ENCODE measurements at regions not wholly inside any gene's neighbourhood (a gene's known extent, or its start where the extent isn't known, plus 50 kb on each side); places are given as distances from the start of the nearest gene placed in this dataset.
"Not testable (repeated sequence)": the region's sequence is repeated elsewhere in the genome, so short reads cannot be mapped to it uniquely, and the experiment has no call there.

DNA sequence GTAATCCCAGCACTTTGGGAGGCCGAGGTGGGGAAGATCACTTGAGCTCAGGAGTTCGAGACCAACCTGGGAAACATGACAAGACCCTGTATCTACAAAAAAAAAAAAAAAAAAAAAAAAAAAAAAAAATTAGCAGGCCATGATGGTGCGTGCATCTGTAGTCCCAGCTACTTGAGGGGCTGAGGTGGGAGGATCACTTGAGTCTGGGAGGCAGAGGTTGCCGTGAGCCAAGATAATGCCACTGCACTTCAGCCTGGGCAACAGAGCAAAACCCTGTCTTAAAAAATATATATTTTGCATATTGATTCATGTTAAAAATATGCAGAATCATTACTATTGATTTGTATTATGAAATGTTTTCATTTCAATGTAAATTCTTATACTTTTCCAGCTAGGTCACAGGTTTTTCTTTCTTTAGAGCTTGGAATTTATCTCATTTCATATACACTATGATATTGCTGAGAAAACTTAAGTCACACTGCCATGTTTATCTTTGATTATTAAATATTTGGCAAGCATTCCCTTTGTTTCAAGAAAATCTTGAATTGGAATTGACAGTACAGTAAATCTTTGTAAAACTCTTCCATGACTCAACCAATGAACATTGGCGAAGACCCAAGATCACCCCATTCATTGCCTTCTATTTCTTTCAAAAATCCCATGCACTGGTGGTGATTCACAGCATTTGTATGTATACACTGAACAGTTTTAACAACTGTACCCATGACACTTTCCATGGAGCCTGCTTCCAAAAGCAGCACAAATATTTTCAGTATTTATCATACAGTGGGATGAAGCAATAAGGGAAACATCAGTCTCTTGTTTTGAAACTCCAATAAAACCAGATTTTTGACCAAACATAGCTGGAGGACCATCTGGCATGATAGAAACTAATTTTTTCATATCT, 83.5 kb upstream of the TNRC6A start:
- no peaks in the 10 kb centered on the region for H3K9me3 Mint-ChIP-seq
- no peaks in the 10 kb centered on the region for H3K36me3 Mint-ChIP-seq
- H3K4me1 Mint-ChIP-seq (ENCODE audit: unreplicated experiment), result no peaks in the 10 kb centered on the region
- H3K4me3 Mint-ChIP-seq, result no peak overlapping the region
- H3K27ac Mint-ChIP-seq, result no peak overlapping the region
- no peaks in the 10 kb centered on the region for H3K27me3 Mint-ChIP-seq
- TF ChIP-seq, protein P1, sequence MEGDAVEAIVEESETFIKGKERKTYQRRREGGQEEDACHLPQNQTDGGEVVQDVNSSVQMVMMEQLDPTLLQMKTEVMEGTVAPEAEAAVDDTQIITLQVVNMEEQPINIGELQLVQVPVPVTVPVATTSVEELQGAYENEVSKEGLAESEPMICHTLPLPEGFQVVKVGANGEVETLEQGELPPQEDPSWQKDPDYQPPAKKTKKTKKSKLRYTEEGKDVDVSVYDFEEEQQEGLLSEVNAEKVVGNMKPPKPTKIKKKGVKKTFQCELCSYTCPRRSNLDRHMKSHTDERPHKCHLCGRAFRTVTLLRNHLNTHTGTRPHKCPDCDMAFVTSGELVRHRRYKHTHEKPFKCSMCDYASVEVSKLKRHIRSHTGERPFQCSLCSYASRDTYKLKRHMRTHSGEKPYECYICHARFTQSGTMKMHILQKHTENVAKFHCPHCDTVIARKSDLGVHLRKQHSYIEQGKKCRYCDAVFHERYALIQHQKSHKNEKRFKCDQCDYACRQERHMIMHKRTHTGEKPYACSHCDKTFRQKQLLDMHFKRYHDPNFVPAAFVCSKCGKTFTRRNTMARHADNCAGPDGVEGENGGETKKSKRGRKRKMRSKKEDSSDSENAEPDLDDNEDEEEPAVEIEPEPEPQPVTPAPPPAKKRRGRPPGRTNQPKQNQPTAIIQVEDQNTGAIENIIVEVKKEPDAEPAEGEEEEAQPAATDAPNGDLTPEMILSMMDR (conservative IDR thresholded peaks at IDR 0.05), result no peak
- no peak for DNase-seq (ENCODE audit: extremely low spot score, unreplicated experiment)

DNA sequence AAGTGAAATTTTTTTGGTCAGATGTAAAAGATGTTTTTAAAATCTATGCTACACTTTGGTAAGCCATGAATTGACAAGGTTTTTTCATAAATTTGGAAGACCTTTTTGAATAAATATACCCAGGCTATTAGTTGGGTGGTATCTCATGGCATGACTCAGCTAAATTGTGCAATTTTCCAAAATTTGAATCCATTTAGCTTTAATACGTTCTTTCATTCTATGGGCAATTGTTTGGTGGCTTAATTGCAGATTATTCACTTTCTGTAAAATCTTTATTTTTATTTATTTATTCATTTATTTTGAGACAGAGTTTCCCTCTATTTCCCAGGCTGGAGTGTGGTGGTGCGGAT, 82.8 kb upstream of the TNRC6A start:
- Mint-ChIP-seq H3K9me3 (no peaks in the 10 kb centered on the region), H3K36me3 (no peaks in the 10 kb centered on the region)

DNA sequence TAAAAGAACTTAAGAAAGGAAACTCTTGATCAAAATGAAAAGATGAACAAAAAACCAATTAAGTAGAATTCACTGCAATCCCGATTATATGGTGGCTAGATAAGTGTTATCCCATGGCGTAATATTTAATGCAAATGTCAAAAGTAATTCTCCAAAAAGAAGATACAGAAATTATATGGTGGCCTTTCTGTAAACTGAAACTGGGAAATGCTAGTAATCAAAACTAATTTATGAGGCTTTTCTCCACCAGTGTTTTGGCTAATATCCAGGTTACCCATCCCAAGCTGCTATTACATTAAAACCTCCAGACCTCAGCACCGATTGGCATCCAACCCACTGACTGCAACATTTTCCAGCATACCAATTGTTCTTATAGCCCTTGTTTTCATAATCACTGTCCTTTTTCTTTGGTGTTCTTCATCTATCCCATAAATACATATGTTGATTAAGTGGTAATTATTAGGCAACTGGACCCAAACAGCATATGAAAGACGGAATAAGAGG, 77.2 kb upstream of the TNRC6A start:
- no peaks in the 10 kb centered on the region for H3K36me3 Mint-ChIP-seq
- no peak overlapping the region for H3K4me3 Mint-ChIP-seq
- no peaks in the 10 kb centered on the region for H3K27me3 Mint-ChIP-seq
- H3K4me1 Mint-ChIP-seq (ENCODE audit: unreplicated experiment), result peaks cover 10% of the 10 kb centered on the region
- TF ChIP-seq, protein P1 (conservative IDR thresholded peaks at IDR 0.05), result no peak
- H3K27ac Mint-ChIP-seq, result no peak overlapping the region
- DNase-seq (ENCODE audit: extremely low spot score, unreplicated experiment), result no peak
- no peaks in the 10 kb centered on the region for H3K9me3 Mint-ChIP-seq

More for the DNA sequence above, 82.8 kb upstream of the TNRC6A start:
- Mint-ChIP-seq H3K4me1 (ENCODE audit: unreplicated experiment) (no peaks in the 10 kb centered on the region), H3K27ac (no peak overlapping the region), H3K27me3 (no peaks in the 10 kb centered on the region), H3K4me3 (no peak overlapping the region)
- no peak for DNase-seq (ENCODE audit: extremely low spot score, unreplicated experiment)
- TF ChIP-seq, protein P1 (conservative IDR thresholded peaks at IDR 0.05), result no peak

DNA sequence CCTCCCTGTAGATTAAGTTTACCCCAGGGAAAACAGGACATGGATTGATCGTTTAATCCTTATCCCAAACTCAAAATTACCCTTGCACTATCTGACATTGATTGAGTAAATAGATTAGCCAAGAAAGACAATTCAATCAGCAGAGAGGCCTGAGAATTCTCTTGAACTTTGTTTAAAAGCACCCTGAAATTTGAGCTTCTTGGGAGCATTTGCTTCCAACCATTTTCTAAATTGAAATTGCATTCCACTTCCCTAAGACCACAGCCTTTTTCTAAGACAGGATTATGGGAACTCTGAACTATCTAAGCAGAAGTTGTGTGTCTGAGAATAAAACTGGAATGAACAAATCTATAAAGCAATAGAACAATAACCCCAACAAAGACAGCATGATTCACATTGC, 76.6 kb upstream of the TNRC6A start:
- H3K27ac Mint-ChIP-seq, result peak overlapping the region; percentile 5
- H3K27me3 Mint-ChIP-seq, result no peaks in the 10 kb centered on the region
- no peaks in the 10 kb centered on the region for H3K36me3 Mint-ChIP-seq
- TF ChIP-seq, protein P1 (conservative IDR thresholded peaks at IDR 0.05), result no peak
- no peaks in the 10 kb centered on the region for H3K9me3 Mint-ChIP-seq
- DNase-seq (ENCODE audit: extremely low spot score, unreplicated experiment), result no peak
- peaks cover 10% of the 10 kb centered on the region for H3K4me1 Mint-ChIP-seq (ENCODE audit: unreplicated experiment)
- no peak overlapping the region for H3K4me3 Mint-ChIP-seq

DNA sequence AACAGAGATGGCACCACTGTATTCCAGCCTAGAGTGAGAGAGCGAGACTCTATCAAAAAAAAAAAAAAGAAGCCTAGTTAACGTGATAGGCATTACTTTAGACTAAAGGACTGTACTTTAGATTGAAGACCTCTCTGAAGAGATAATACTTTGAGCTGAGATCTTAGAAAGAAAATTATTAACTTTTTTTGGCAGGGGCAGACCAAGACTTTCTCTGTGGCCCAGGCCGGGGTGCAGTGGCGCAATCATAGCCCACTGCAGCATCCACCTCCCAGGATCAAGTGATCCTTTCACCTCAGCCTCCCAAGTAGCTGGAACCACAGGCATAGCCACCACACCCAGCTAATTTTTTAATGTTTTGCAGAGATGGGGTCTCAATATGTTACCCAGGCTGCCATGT, 75.7 kb upstream of the TNRC6A start:
- H3K27ac Mint-ChIP-seq, result no peak overlapping the region
- H3K4me1 Mint-ChIP-seq (ENCODE audit: unreplicated experiment), result peaks cover 10% of the 10 kb centered on the region
- no peak overlapping the region for H3K4me3 Mint-ChIP-seq
- TF ChIP-seq, protein P1 (conservative IDR thresholded peaks at IDR 0.05), result no peak
- no peaks in the 10 kb centered on the region for H3K36me3 Mint-ChIP-seq
- H3K27me3 Mint-ChIP-seq, result no peaks in the 10 kb centered on the region
- H3K9me3 Mint-ChIP-seq, result no peaks in the 10 kb centered on the region
- DNase-seq (ENCODE audit: extremely low spot score, unreplicated experiment), result no peak

DNA sequence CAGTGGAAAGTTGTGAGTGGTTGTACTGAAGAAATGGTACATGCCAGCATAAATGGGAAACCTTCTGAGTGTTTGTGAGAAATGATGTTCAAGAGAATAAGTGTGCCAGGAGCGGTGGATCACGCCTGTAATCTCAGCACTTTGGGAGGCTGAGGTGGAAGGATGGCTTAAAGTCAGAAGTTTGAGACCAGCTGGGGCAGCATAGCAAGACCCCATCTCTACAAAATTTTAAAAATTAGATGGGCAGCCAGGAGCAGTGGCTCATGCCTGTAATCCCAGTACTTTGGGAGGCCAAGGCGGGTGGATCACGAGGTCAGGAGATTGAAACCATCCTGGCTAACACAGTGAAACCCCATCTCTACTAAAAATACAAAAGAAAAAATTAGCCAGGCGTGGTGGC, 63.5 kb upstream of the TNRC6A start:
- H3K27me3 Mint-ChIP-seq; H3K27ac Mint-ChIP-seq; H3K4me3 Mint-ChIP-seq; DNase-seq (ENCODE audit: extremely low spot score, unreplicated experiment); H3K9me3 Mint-ChIP-seq; H3K36me3 Mint-ChIP-seq: not testable (repeated sequence)
- H3K4me1 Mint-ChIP-seq (ENCODE audit: unreplicated experiment), result peaks cover 18% of the 10 kb centered on the region
